ENCODE measurements at regions not wholly inside any gene's neighbourhood (a gene's known extent, or its start where the extent isn't known, plus 50 kb on each side); places are given as distances from the start of the nearest gene placed in this dataset.

GRCh38 chr1:67576474-67576873 is 108.5 kb upstream of the GADD45A start:
- ChIA-PET POLR2A (no interaction called here), RAD21 (ENCODE audit: low non-redundant PET in 1 of 2, low total read pairs in 2 of 2, uncharacterized antibody in 2 of 2, unreplicated experiment in 2 of 2) (no interaction called here), CTCF (no interaction called here)
- H3K36me3 ChIP-seq (ENCODE audit: control insufficient read depth in 1 of 2, insufficient read depth in 2 of 2, low read length in 2 of 2) = no peaks in the 10 kb centered on the region
- no peaks in the 10 kb centered on the region for H3K27me3 ChIP-seq (ENCODE audit: insufficient read depth, low read length)
- no peak overlapping the region for H2AFZ ChIP-seq (ENCODE audit: low read depth, low read length, poor library complexity, severe bottlenecking)
- TF ChIP-seq RAD21 (IDR thresholded peaks at IDR 0.05; ENCODE audit: low read depth) = no peak
- TF ChIP-seq EZH2 (IDR thresholded peaks at IDR 0.05) = no peak
- TF ChIP-seq CBX3 (IDR thresholded peaks at IDR 0.05; ENCODE audit: low read depth) = no peak
- no peak for TF ChIP-seq POLR2AphosphoS5 (IDR thresholded peaks at IDR 0.05; ENCODE audit: low read depth, low read length)
- TF ChIP-seq CEBPB (IDR thresholded peaks at IDR 0.05; ENCODE audit: low read depth) = no peak
- no peak for TF ChIP-seq EGR1 (IDR thresholded peaks at IDR 0.05; ENCODE audit: low read depth)
- no peak for TF ChIP-seq YY1 (IDR thresholded peaks at IDR 0.05; ENCODE audit: extremely low read depth, insufficient replicate concordance, low read depth, low read length)
- TF ChIP-seq POLR2A (IDR thresholded peaks at IDR 0.05; ENCODE audit: borderline replicate concordance, extremely low read depth, insufficient read depth, insufficient read length) = no peak
- TF ChIP-seq, protein P1, sequence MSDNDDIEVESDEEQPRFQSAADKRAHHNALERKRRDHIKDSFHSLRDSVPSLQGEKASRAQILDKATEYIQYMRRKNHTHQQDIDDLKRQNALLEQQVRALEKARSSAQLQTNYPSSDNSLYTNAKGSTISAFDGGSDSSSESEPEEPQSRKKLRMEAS (IDR thresholded peaks at IDR 0.05) = no peak
- no peak for TF ChIP-seq ZFX (IDR thresholded peaks at IDR 0.05)
- TF ChIP-seq FOSL1 (IDR thresholded peaks at IDR 0.05; ENCODE audit: low read depth) = no peak
- no peak for TF ChIP-seq EZH2phosphoT487 (IDR thresholded peaks at IDR 0.05; ENCODE audit: borderline replicate concordance)
- TF ChIP-seq TCF7L2 (IDR thresholded peaks at IDR 0.05; ENCODE audit: borderline replicate concordance, extremely low read depth, insufficient read depth, insufficient read length) = no peak
- TF ChIP-seq ELF1 (IDR thresholded peaks at IDR 0.05; ENCODE audit: borderline replicate concordance, low read depth) = no peak
- TF ChIP-seq, protein P2, sequence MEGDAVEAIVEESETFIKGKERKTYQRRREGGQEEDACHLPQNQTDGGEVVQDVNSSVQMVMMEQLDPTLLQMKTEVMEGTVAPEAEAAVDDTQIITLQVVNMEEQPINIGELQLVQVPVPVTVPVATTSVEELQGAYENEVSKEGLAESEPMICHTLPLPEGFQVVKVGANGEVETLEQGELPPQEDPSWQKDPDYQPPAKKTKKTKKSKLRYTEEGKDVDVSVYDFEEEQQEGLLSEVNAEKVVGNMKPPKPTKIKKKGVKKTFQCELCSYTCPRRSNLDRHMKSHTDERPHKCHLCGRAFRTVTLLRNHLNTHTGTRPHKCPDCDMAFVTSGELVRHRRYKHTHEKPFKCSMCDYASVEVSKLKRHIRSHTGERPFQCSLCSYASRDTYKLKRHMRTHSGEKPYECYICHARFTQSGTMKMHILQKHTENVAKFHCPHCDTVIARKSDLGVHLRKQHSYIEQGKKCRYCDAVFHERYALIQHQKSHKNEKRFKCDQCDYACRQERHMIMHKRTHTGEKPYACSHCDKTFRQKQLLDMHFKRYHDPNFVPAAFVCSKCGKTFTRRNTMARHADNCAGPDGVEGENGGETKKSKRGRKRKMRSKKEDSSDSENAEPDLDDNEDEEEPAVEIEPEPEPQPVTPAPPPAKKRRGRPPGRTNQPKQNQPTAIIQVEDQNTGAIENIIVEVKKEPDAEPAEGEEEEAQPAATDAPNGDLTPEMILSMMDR (IDR thresholded peaks at IDR 0.05 in 2 of 3, conservative IDR thresholded peaks at IDR 0.05 in 1 of 3; ENCODE audit: borderline replicate concordance in 1 of 3, insufficient read depth in 1 of 3, low read depth in 2 of 3, low read length in 2 of 3) = no peak
- TF ChIP-seq ZNF274 (IDR thresholded peaks at IDR 0.05; ENCODE audit: low read depth, low read length) = no peak
- no peak for TF ChIP-seq JUND (IDR thresholded peaks at IDR 0.05)
- TF ChIP-seq SRF (IDR thresholded peaks at IDR 0.05; ENCODE audit: low read depth) = no peak
- H3K4me1 ChIP-seq (ENCODE audit: control insufficient read depth in 1 of 2, insufficient read depth in 2 of 2, low read length in 2 of 2) = no peaks in the 10 kb centered on the region
- ATAC-seq (no peak), DNase-seq (ENCODE audit: low read depth, low spot score) (no peak)
- H4K20me1 ChIP-seq (ENCODE audit: insufficient read depth) = no peaks in the 10 kb centered on the region
- no TSS peak for BruUV-seq (replicated peaks)
- no peak overlapping the region for H3K4me3 ChIP-seq (replicated peaks in 1 of 2; ENCODE audit: low read depth in 1 of 2, low read length in 2 of 2)
- H3K4me2 ChIP-seq (ENCODE audit: low read length) = no peak overlapping the region
- no peaks in the 10 kb centered on the region for H3K9me2 ChIP-seq (ENCODE audit: insufficient read depth)
- no peak overlapping the region for H3K9ac ChIP-seq (ENCODE audit: low read length)
- no peaks in the 10 kb centered on the region for H3K79me2 ChIP-seq (ENCODE audit: insufficient read depth, low read length)
- H3K27ac ChIP-seq (ENCODE audit: low read depth, low read length) = no peak overlapping the region
- no peaks in the 10 kb centered on the region for H3K9me3 ChIP-seq (ENCODE audit: control insufficient read depth in 1 of 2, insufficient read depth in 1 of 2, low read depth in 1 of 2, low read length in 2 of 2)
- intact Hi-C loops (cut with micrococcal nuclease) = no loop called here
